GM19467 (cell line): ENCODE measurements at regions not wholly inside any gene's neighbourhood (a gene's known extent, or its start where the extent isn't known, plus 50 kb on each side); places are given as distances from the start of the nearest gene placed in this dataset.
"Not testable (repeated sequence)": the region's sequence is repeated elsewhere in the genome, so short reads cannot be mapped to it uniquely, and the experiment has no call there.

Source experiments
- ATAC-seq: cut with Tn5 transposase; IDR thresholded peaks from one replicate; pipeline ENCODE4 v1.9.1; 2021; ENCODE audit warnings: mild to moderate bottlenecking, moderate library complexity; ENCODE audit not compliant: unreplicated experiment

DNA sequence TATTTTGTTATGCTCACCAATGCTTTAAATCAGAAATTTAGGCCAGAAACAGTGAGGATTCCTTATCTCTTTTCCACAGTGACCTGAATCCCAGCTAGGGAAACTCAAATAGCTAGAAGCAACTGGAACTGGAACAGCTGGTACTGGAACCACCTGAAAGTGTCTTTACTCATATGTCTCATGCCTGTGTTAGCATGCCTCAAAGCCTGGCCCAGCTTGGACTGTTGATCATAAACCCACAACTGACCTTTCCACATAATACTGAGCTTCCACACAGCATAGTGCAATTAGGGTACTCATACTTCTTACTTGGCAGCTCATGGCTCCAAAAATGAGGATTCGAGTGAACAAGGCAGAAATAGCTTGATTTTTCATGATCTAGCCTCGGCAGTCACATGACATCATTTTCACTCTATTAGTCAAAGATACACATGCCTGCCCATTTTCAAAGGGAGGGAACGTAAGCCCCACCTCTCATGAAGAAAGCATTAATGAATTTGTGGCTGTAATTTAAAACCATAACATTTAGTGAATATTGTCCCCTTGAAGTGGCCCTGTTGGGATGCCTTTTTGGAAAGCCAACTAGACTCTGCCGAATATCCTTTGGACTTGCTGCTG is 80.8 kb upstream of the ACSL1 start:
- ATAC-seq: no peak

DNA sequence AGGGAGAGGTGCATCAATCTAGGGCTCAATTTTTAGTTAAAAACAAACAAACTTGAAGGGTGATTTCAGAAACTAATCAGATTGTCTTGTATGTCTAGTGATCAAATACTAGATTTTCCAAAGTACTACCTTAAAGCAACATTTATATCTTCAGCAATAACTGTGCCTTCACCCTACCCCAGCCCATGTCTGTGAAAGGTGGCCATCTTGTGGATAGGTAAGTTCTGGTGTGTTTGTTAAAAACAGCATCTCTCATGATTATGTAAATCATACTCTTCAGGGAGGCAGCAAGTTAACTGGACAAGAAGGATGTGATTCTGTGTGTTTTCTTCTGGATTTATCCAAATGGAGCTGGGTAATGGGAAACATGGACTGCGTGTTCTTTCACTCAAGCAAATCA is 81.4 kb upstream of the ACSL1 start:
- no peak for ATAC-seq

DNA sequence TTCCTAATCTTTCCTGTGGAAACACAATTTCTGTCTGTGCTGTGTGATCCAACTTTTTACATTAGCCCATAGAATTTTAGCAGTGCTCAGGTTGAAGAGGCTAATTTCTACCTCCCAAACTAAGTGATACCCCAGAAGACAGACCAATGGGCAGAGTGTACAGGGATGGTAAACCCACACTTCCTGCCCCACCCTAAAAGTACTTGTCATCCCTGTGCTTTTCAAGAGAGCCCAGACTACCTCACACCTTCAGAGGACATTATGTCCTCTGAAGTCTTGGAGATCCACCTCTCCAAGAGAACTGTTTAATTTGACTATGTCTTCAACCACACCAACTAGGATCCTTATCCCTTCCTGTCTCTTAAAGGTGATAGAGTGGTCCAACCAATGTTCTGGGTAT is 82.0 kb upstream of the ACSL1 start:
- no peak for ATAC-seq

DNA sequence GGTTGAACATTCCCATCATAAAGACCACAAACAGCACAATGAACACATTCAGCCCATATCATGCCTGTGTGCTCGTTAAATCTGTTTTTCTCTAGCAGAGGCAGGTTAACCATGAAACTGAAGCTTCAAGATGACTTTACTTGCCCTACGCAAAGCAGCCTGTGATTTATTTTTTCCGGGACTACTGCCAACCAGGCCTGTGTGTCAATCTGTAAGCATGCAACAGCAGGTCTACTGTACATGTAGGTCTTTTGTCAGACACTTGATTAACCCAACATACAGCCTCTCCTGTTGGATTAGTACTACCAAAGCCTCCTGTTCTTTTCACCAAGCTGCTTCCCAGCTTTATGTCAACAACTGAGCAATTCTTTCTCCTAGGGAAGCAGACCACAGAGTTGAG is 85.5 kb upstream of the ACSL1 start:
- ATAC-seq: no peak

DNA sequence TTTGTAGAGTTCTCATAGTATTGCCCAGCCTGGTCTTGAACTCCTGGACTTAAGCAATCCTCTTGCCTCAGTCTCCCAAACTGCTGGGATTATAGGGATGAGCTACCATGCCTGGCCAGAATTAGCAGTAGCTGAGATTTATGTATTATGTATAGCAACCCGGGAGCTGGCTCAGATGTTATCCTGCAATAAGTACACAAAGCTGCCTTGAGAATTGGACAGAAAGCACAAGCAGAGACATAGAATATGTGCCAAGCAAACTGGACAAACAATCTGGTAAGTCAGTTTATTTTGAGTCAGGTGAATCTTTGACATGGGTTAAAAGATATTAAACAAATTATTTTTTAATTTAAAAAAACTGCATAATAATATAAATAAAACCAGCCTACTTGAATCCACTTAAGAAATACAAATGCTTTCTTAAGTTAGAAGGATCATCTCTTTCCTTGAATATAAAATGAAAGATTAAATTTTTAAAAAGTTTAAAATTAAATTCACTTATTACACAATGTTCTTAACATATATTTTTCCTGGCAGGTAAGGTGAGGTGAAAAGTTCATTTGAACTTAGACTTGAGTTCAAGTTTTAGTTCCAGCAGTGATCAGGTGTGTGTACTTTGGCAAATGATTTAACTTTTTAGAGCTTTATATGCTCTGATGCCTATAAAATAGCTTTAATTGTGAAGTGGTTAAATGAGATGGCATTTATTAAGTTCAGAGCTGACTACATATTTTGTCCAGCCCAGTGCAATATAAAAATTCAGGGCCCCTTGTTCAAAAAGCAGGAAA is 87.8 kb upstream of the ACSL1 start:
- ATAC-seq: no peak

DNA sequence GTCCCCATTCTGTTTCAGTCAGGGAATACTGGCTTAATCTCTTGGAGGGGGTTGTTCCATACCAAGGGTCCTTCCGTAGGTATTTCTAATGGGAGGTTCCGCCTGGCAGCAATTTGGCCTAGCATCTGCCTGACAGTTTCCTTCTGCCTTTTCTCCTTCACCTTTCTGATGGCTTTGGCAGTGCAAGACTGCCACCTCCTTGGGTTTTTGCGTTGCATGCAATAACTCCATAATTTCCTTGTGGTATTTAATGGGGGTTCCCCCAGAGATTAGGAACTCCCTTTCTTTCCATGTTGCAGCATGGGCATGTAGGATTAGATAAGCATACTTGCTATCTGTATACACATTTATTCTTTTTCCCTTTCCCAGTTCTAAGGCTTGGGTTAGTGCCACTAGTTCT is 93.0 kb upstream of the ACSL1 start:
- not testable (repeated sequence) for ATAC-seq

DNA sequence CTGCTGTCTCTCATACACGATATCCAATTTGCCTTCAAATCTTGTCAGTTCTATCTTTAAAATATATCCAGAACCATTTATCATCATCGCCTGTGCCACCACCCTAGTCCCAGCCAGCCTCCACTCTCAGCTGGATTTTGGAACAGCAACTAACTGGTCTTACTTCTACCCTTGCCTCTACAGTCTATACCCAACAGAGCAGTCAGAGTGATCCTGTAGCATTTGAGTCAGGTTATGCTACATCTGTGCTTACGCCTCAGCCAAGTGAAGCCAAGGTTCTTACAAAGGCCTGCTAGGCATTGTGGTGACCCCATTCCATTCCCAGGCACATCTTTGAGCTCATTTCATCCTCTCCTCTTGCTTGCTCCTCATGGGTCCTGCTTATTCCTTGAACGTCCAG is 95.7 kb upstream of the ACSL1 start:
- ATAC-seq: no peak

DNA sequence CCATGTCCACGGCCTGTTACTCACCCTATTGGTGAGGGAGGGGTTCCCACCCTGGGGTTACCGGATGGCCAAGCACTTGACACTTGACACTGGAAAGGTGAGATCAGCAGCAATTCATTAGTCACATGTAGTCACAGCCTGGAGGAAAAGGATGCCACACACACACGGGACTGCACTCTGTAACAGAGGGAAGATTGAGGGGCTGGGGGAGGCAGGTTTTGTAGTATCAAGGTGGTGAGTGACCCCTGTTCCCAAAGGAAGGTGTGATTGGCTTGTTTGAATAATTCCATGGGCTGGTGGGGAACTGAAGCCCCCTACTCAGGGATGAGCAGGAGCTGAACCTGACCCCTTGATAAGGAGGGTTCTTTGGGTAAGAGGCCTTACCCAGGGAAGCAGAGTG is 96.0 kb upstream of the HELT start:
- no peak for ATAC-seq

DNA sequence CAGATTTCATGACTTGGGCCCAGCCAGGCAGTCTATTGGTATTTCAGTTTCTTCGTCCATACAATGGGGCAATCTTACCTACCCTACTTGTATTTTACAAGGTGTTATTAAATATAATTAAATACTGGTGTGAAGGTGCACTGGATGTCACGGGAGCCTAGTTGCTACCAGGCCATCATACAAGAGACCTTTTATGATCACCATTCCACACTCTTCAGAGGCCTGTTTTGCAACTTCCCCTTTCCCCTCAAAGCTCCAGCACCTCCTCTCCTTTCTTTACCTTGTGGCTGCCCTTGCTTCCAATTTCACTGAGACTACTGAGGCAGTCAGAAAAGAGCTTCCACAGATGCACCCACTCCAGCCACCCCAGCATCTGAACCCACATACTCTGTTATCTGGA is 93.8 kb upstream of the HELT start:
- no peak for ATAC-seq

DNA sequence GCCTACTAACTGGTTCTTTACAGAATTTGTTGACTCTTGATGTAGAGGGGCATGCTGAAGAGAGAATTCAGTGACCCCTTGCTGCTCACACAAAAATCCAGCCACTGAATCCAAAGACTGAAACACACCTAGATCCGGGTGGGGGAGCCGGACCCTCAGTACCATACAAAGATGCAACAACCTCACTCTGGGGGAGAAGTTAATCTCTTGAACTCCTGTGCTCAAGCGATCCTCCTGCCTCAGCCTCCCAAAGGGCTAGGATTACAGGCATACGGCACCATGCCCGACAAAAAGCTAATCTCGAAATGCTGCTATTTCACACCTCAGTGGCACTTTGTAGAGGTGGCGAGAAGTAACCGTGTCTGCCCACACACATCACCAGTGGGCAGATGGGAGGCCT is 88.8 kb upstream of the HELT start:
- no peak for ATAC-seq

DNA sequence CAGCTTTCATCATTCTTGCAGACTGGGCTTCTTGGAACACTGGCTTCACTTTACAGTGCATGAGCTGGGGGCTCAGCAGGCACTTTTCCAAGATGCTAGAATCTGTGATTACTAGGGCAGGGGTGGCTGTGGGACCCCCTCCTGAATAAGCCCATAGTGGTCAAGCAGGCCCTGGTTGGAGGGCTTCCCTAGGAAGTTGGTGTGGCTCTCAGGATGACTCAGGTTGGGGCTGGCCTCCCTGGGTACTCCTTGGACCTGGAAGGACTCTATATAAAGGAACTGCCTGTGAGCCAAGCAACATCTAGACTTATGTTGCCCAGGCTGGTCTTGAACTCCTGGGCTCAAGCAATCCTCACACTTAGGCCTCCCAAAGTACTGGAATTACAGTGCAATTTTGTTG is 88.3 kb upstream of the HELT start:
- no peak for ATAC-seq

DNA sequence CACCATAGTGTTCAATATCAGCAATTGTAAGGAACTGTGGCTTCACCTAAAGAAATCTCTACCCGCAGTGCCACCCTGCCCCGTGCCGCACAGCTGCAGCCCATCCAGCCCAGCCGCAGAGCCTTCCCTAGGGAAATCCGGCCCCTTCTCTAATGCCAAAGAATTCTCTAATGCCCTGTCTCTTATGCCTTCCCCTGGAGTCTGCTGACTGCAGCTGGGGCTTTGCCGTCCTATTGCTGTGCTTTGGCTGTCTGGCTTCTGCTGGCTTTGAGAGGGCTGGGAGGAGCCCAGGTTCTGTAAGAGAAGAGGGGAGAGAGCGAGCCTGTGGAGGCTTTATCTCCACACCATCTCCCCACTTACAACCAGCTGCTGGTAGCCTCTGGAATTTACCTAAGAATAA is 85.9 kb upstream of the HELT start:
- ATAC-seq: no peak

DNA sequence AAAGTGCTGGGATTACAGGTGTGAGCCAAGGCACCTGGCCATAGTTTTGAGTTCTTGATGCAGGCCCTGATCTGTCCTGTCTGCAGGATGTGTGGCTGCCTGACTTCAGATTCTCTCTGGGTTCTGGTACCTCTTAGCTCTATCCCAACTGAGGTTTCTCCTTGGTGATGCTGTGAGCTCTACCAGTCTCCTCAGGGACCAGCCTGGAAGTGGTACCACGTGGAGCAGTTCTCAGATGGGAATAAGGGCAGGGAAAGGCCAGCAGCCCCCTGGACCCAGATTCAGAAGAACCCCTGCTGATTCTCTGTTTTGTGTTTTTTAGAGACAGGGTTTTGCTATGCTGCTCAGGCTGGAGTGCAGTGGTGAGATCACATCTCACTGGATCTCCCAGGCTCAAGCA is 85.0 kb upstream of the HELT start:
- no peak for ATAC-seq

DNA sequence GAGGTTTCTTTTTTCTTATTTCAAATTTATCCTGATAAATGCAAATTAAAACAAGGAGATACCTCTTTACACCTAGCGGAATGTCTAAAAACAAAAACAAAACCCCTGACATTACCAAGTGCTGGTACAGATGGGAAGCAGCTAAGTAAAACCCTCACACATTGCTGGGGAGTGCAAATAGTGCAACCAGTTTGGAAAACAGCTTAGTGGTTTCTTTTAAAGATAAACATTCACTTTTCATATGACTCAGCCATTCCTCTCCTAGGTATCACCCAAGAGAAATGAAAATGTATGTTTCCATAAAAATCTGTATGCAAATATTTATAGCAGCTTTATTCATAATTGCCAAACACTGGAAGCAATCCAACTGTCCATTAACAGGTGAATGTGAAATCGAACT is 84.1 kb upstream of the HELT start:
- no peak for ATAC-seq

DNA sequence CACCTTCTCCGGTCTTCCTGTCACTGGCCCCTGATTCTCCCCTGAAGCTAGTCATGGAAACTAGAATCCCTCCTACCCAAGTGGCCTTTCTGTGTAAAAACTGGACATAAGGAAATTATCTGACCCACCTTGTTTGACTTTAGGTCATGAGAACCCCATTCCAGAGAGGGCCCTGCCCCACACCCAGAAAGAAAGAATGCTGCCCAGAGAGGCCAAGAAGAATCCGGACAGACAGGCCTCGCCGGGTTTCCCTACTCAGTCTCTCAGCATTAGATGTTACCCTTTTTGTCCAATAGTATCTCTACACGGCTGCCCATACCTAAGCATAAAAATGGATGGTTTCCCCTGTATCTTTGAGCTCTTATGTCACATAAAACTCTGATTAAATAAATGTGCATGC is 83.3 kb upstream of the HELT start:
- no peak for ATAC-seq

DNA sequence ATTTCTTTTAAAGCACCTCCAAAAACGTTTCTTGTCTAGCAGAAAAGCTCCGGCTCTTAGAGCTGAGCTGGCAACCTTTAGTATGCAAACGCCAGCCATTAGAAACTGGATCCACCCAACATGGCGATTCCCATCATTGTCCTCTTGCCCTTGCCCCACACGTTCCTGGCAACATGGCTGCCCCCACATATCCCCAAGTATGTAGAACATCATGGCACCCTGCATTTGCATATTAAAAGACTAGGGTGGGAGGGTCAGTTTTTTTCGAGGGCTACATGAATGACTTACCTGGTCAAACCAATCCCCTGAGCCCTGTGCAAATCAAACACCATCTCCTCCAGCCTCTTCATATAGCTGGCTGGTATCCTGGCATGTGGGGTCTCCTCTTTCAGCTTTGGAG is 82.2 kb upstream of the HELT start:
- no peak for ATAC-seq

DNA sequence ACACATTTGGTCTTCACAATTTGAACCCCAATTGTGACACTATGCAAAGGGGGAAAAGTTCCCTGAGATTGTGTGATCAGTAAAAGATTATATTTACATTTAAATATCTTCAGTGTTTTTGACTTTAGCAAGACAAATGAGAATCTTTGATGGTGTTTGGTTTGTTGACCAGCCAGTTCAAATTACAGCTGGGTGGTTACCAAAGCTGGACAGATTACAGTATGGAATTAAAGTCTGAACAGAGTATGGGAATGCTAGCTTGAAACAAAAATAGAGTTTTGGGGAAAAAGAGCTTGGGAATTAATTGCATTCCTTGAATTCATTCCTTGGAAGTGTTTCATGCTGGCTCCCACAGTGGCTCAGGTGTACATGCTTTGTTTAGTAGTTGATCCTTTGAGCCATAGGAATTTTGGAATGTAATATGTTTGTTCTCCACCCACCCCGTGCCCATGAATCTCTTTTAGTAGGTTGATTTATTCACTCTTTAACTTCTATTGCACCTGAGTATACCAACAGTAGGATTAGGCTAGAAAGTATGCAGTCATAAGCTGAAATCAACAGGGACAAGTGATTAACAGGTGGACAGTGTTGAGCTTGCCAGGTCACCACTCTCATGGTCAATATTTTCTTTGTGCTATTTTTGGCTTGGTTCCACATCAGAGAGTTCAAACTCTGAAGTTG is 81.1 kb upstream of the HELT start:
- ATAC-seq: no peak

DNA sequence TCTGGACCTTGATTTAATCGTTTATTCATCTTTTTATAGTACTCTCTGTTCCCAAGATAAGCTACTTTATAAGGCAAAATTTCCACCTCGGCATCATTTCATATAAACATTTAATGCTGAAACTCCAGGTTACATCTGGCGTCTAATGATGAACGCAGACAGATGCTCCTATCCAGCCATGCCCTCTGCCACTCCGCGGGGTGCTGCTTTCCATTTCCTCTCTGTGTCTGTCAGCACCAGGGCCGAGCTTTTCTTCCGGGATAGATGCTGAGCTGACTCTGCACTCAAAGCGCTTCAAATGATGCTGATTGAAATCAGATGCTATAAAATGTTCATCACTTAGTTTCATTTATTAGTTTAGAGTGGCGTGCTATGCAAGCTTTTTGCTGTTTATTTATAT is 80.5 kb upstream of the HELT start:
- ATAC-seq: no peak

DNA sequence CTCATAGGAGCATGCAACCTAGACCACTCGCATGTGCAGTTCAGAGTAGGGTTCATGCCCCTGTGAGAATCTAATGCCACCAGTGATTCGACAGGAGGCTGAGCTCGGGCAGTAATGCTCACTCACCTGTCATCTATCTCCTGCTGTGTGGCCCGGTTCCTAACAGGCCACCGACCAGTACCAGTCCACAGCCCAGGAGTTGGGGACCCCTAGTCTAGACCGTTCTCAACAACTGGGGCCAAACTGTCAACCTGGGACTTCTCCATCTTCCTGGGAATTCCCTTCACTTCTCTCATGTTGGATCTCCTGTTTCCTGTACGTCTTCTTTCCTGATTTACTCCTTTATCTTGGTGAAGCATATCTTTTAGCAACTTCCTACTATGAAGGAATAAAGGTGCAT is 79.4 kb upstream of the HELT start:
- ATAC-seq: no peak

DNA sequence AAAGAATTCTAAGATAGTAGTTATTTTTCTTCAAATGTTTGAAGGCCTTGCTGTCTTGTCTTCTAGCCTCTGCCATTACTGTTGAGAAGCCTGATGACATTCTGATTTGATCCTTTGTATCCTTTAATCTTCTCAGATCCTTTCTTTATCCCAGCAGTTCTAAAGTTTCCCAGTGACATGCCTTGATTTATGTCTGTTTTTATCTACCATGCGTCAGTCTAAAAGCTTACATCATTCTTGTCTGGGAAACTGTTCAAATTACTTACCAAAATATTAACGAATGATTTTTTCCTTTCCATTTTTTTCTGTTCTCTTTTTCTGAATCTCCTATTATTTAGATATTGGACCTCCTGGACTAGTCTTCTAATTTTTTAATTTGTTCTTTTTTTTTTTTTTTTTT is 78.3 kb upstream of the HELT start:
- ATAC-seq: no peak

DNA sequence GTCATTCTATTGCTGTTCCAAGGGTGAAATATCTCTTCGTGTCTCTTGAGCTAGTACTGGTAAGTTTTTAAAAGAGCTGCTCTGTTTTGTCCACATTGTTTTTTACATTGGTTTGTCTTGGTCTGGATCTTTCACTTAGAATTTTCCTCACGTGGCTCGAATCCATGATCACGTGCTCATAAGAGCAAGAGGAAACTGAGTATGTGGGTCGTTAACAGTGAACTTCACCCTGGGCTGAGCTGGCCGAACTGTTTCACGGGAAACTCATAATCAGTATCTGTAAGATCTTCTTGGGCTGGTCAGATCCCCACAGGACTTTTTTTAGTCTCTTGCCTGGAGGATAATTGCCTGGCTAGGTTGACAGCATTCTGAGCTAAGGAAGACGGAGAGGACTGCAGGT is 77.8 kb upstream of the HELT start:
- no peak for ATAC-seq

DNA sequence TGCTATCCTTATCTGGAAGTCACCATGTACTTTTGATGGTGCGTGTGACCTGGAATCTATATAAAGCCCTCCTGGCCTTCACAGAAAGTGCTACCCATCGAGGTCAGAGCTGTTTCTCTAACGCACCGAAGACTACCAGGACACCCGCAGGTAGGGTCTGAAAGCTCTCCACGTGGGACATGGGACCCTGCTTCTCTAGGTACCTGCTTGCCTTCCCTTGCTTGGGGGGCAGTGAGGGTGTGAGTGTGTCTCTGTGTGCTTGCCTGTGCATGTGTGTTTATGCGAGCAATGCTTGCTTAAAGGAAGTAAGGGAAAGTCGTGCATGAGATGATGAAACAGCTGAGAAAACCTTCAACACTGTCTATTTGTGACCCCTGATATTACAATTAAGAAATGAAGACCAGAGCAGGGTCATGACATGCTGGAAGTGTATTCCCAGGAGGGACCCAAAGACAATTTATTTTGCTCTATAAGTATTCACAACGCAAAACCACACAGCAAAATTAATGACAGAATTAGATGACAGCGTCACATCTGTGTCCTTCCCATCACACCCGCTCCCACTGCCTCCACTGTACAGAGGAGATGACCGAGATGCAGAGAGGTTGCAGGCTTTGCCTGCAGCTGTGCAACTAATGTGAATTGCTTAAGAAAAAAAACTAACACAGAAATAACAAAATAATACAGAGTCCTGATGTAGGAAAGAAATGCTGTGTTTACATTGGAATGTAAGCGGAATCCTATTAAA is 76.4 kb upstream of the HELT start:
- ATAC-seq: no peak
